ENCODE measurements at regions not wholly inside any gene's neighbourhood (a gene's known extent, or its start where the extent isn't known, plus 50 kb on each side); places are given as distances from the start of the nearest gene placed in this dataset.

- H3K9me3 ChIP-seq: no peaks in the 10 kb centered on the region
- no peaks in the 10 kb centered on the region for H3K36me3 ChIP-seq
- H3K27me3 ChIP-seq: no peaks in the 10 kb centered on the region
- no peak overlapping the region for H3K27ac ChIP-seq (replicated peaks in 1 of 4)
- TF ChIP-seq POLR2AphosphoS5 (IDR thresholded peaks at IDR 0.05): no peak
- TF ChIP-seq POLR2A (IDR thresholded peaks at IDR 0.05; ENCODE audit: low read depth): no peak
- TF ChIP-seq CTCF (IDR thresholded peaks at IDR 0.05): no peak
- no peak for TF ChIP-seq EP300 (IDR thresholded peaks at IDR 0.05)
- intact Hi-C loops (cut with DNase I): no loop called here
- H3K4me1 ChIP-seq: peaks cover 0 to 5% (median 2%) of the 10 kb centered on the region in 4 donors
- H3K4me3 ChIP-seq: no peak overlapping the region
- DNase-seq (ENCODE audit: extremely low spot score): no peak
Measured at GRCh38 chr2:49798570-49798969, 644.3 kb upstream of the FSHR start.

- TF ChIP-seq CTCF (IDR thresholded peaks at IDR 0.05): no peak
- no peak for TF ChIP-seq EP300 (IDR thresholded peaks at IDR 0.05)
- Histone ChIP-seq H3K4me3 (no peak overlapping the region), H3K4me1 (no peaks in the 10 kb centered on the region), H3K9me3 (no peaks in the 10 kb centered on the region), H3K27me3 (no peaks in the 10 kb centered on the region), H3K36me3 (no peaks in the 10 kb centered on the region), H3K27ac (replicated peaks in 1 of 4) (no peak overlapping the region)
- DNase-seq (ENCODE audit: extremely low spot score): no peak
- WGBS: 88% methylated on average over 3 of the region's 3 CpGs
- intact Hi-C loops (cut with DNase I): no loop called here
Measured at GRCh38 chr2:49796266-49796665, 642.0 kb upstream of the FSHR start.

- 89% methylated on average over 2 of the region's 2 CpGs for WGBS
- no peaks in the 10 kb centered on the region for H3K4me1 ChIP-seq
- intact Hi-C loops (cut with DNase I): loop anchor here (5.0 kb wide), 1 partner anchor 42 kb away; no protein-coding TSS in a partner anchor
- H3K27ac ChIP-seq (replicated peaks in 1 of 4): no peak overlapping the region
- H3K9me3 ChIP-seq: no peaks in the 10 kb centered on the region
- no peaks in the 10 kb centered on the region for H3K27me3 ChIP-seq
- H3K4me3 ChIP-seq: no peak overlapping the region
- H3K36me3 ChIP-seq: no peaks in the 10 kb centered on the region
- no peak for TF ChIP-seq CTCF (IDR thresholded peaks at IDR 0.05)
- no peak for TF ChIP-seq EP300 (IDR thresholded peaks at IDR 0.05)
- TF ChIP-seq POLR2A (IDR thresholded peaks at IDR 0.05; ENCODE audit: low read depth): no peak
- TF ChIP-seq POLR2AphosphoS5 (IDR thresholded peaks at IDR 0.05): no peak
- no peak for DNase-seq (ENCODE audit: extremely low spot score)
Measured at GRCh38 chr2:49794396-49794795, 640.1 kb upstream of the FSHR start.

- Histone ChIP-seq H3K9me3 (no peaks in the 10 kb centered on the region), H3K4me3 (no peak overlapping the region), H3K27me3 (no peaks in the 10 kb centered on the region), H3K36me3 (no peaks in the 10 kb centered on the region), H3K4me1 (no peaks in the 10 kb centered on the region), H3K27ac (replicated peaks in 1 of 4) (no peak overlapping the region)
- no peak for DNase-seq (ENCODE audit: extremely low spot score)
- TF ChIP-seq POLR2A (IDR thresholded peaks at IDR 0.05; ENCODE audit: low read depth) (no peak), CTCF (IDR thresholded peaks at IDR 0.05) (no peak), POLR2AphosphoS5 (IDR thresholded peaks at IDR 0.05) (no peak), EP300 (IDR thresholded peaks at IDR 0.05) (no peak)
- intact Hi-C loops (cut with DNase I): no loop called here
Measured at GRCh38 chr2:49788300-49788699, 634.0 kb upstream of the FSHR start.

- H3K4me3 ChIP-seq: no peak overlapping the region
- DNase-seq (ENCODE audit: extremely low spot score): no peak
- TF ChIP-seq EP300 (IDR thresholded peaks at IDR 0.05) (no peak), POLR2AphosphoS5 (IDR thresholded peaks at IDR 0.05) (no peak), POLR2A (IDR thresholded peaks at IDR 0.05; ENCODE audit: low read depth) (no peak), CTCF (IDR thresholded peaks at IDR 0.05) (no peak)
- no peaks in the 10 kb centered on the region for H3K9me3 ChIP-seq
- H3K36me3 ChIP-seq: no peaks in the 10 kb centered on the region
- 93% methylated on average over 2 of the region's 2 CpGs for WGBS
- no peaks in the 10 kb centered on the region for H3K4me1 ChIP-seq
- intact Hi-C loops (cut with DNase I): no loop called here
- H3K27ac ChIP-seq (replicated peaks in 1 of 4): no peak overlapping the region
- no peaks in the 10 kb centered on the region for H3K27me3 ChIP-seq
Measured at GRCh38 chr2:49780949-49781348, 626.6 kb upstream of the FSHR start.

All from esophagus muscularis mucosa (tissue), 4 donors.